PC-9 (cell line): ENCODE measurements at regions not wholly inside any gene's neighbourhood (a gene's known extent, or its start where the extent isn't known, plus 50 kb on each side); places are given as distances from the start of the nearest gene placed in this dataset.

Experiments used
- CTCF ChIP-seq: fragments of 200-600 bp; sonication (generic); conservative IDR thresholded peaks from 2 replicates; pipeline ENCODE4 v1.6.1; 2017; ENCODE audit warnings: mixed run types, antibody characterized with exemption, mild to moderate bottlenecking, moderate library complexity
- EZH2 ChIP-seq: fragments of 200-600 bp; sonication (generic); IDR thresholded peaks from 2 replicates; pipeline ENCODE4 v1.8.0; 2017; ENCODE audit warnings: antibody characterized with exemption, low read depth

DNA sequence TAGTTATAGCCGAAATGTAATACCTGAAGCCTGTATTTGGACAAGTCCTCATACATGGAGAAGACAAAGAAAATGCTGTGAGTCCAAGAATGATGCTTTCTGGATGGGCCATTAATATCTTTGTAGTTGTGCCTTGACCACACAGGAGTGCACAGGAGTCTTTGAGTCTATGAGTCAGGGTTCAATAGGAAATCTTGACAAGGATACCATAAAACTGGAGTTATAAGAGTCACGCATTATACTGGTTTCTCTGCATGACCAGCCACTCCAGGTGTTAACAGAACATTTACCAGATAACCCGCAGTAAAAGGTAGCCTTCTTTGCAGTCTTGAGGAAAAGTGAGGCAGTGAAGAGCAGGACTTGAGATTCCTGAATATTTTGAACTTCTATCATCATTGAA lies 464.6 kb upstream of the PKN2 start:
- TF ChIP-seq CTCF (no peak), EZH2 (no peak)
